ENCODE measurements at regions not wholly inside any gene's neighbourhood (a gene's known extent, or its start where the extent isn't known, plus 50 kb on each side); places are given as distances from the start of the nearest gene placed in this dataset.

DNA sequence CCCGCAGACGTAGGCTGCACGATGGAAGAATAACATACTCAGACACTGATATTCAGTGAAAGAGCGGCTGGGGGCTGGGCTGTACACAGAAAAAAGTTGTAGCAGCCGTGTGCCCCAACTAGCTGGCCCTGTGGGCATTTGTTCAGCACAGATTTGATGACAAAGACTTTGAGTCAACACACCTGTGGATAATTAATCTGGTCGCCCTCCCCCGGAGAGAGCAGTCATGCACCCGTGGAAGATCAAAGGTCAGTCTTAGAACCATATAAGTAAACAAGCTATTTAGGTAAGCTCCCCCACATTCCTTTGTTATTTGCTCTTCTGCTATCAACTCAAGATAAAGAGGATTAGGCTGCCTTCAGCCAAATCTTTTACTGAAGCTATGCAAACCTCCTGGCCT lies 148.4 kb upstream of the HMCN1 start:
- H3K27ac ChIP-seq, result no peak overlapping the region
- H2AFZ ChIP-seq (ENCODE audit: low read depth), result no peak overlapping the region

DNA sequence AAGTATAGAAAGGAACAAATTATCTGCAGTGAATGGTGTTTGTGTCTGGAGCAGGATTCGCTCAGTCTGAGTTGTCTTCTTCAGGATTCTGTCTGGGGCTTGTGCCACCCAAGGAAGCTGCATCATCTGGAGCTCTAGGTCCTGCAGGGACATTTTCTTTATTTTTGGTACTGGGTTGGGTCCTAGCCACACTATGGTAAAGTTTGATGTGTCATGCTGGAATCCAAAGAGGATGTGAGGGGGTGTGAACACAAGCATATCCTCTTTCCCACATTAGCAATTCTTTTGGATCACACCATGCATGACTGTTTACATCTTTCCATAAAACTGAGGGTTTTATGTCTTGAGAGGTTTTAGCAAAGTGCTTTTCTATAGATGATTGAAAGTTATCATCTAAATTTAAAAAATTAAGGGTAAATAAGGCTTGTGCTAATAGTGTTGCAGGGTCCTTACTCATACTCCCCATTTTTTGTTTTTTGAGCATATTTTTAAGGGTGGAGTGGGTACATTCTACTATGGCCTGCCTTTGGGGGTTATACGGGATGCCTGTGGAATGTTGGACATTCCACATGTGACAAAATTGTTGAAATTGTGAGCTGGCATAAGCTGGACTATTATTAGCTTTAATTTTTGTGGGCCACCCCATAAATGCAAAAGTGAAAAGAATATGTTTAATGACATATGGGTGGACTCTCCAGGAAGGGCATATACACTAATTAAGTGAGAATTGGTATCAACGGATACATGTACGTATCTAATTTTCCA lies 152.0 kb upstream of the HMCN1 start:
- no peaks in the 10 kb centered on the region for H3K27me3 ChIP-seq (ENCODE audit: insufficient read depth, low read depth)
- H2AFZ ChIP-seq (ENCODE audit: low read depth), result no peak overlapping the region
- no peak overlapping the region for H3K4me2 ChIP-seq
- no peaks in the 10 kb centered on the region for H3K79me2 ChIP-seq (ENCODE audit: insufficient read depth, low read depth)
- no peaks in the 10 kb centered on the region for H3K36me3 ChIP-seq (ENCODE audit: insufficient read depth)
- no peak overlapping the region for H3K4me3 ChIP-seq (IDR thresholded peaks at IDR 0.05; ENCODE audit: insufficient read depth, low read depth, low read length)
- peaks cover 11% of the 10 kb centered on the region for H3K4me1 ChIP-seq (ENCODE audit: low read depth, poor library complexity, severe bottlenecking)
- TF ChIP-seq, protein P1, sequence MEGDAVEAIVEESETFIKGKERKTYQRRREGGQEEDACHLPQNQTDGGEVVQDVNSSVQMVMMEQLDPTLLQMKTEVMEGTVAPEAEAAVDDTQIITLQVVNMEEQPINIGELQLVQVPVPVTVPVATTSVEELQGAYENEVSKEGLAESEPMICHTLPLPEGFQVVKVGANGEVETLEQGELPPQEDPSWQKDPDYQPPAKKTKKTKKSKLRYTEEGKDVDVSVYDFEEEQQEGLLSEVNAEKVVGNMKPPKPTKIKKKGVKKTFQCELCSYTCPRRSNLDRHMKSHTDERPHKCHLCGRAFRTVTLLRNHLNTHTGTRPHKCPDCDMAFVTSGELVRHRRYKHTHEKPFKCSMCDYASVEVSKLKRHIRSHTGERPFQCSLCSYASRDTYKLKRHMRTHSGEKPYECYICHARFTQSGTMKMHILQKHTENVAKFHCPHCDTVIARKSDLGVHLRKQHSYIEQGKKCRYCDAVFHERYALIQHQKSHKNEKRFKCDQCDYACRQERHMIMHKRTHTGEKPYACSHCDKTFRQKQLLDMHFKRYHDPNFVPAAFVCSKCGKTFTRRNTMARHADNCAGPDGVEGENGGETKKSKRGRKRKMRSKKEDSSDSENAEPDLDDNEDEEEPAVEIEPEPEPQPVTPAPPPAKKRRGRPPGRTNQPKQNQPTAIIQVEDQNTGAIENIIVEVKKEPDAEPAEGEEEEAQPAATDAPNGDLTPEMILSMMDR (conservative IDR thresholded peaks at IDR 0.05; ENCODE audit: low read depth, low read length), result no peak
- H3K9ac ChIP-seq, result no peak overlapping the region
- no peaks in the 10 kb centered on the region for H4K20me1 ChIP-seq (ENCODE audit: insufficient read depth)
- H3K27ac ChIP-seq, result no peak overlapping the region

More for the DNA sequence above, 148.4 kb upstream of the HMCN1 start:
- Histone ChIP-seq H3K4me1 (ENCODE audit: low read depth, poor library complexity, severe bottlenecking) (peaks cover 11% of the 10 kb centered on the region), H3K79me2 (ENCODE audit: insufficient read depth, low read depth) (no peaks in the 10 kb centered on the region), H4K20me1 (ENCODE audit: insufficient read depth) (no peaks in the 10 kb centered on the region), H3K27me3 (ENCODE audit: insufficient read depth, low read depth) (no peaks in the 10 kb centered on the region), H3K9ac (no peak overlapping the region), H3K4me3 (IDR thresholded peaks at IDR 0.05; ENCODE audit: insufficient read depth, low read depth, low read length) (no peak overlapping the region), H3K4me2 (no peak overlapping the region), H3K36me3 (ENCODE audit: insufficient read depth) (no peaks in the 10 kb centered on the region)
- TF ChIP-seq, protein P1 (conservative IDR thresholded peaks at IDR 0.05; ENCODE audit: low read depth, low read length), result no peak

DNA sequence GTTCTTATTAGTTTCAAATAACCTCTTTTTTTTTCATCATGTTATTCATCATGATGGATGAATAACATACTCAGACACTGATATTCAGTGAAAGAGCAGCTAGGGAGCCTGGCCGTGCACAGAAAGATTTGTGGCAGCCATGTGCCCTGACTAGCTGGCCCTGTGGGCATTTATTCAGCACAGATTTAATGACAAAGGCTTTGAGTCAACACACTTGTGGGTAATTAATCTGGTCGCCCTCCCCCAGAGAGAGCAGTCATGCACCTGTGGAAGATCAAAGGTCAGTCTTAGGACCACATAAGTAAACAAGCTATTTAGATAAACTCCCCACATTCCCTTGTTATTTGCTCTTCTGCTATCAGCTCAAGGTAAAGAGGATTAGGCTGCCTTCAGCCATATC lies 153.2 kb upstream of the HMCN1 start:
- Histone ChIP-seq H3K27ac (no peak overlapping the region), H3K4me2 (no peak overlapping the region), H3K79me2 (ENCODE audit: insufficient read depth, low read depth) (no peaks in the 10 kb centered on the region), H3K4me3 (IDR thresholded peaks at IDR 0.05; ENCODE audit: insufficient read depth, low read depth, low read length) (no peak overlapping the region), H3K4me1 (ENCODE audit: low read depth, poor library complexity, severe bottlenecking) (peaks cover 7% of the 10 kb centered on the region), H3K27me3 (ENCODE audit: insufficient read depth, low read depth) (no peaks in the 10 kb centered on the region), H3K9ac (no peak overlapping the region), H3K36me3 (ENCODE audit: insufficient read depth) (no peaks in the 10 kb centered on the region), H4K20me1 (ENCODE audit: insufficient read depth) (no peaks in the 10 kb centered on the region), H2AFZ (ENCODE audit: low read depth) (no peak overlapping the region)
- TF ChIP-seq, protein P1 (conservative IDR thresholded peaks at IDR 0.05; ENCODE audit: low read depth, low read length), result no peak

GRCh38 chr1:185578293-185578692 lies 155.9 kb upstream of the HMCN1 start:
- TF ChIP-seq, protein P1 (conservative IDR thresholded peaks at IDR 0.05; ENCODE audit: low read depth, low read length), result no peak

More at GRCh38 chr1:185578293-185578692, 155.9 kb upstream of the HMCN1 start:
- H2AFZ ChIP-seq (ENCODE audit: low read depth), result no peak overlapping the region
- no peaks in the 10 kb centered on the region for H3K27me3 ChIP-seq (ENCODE audit: insufficient read depth, low read depth)
- H3K36me3 ChIP-seq (ENCODE audit: insufficient read depth), result no peaks in the 10 kb centered on the region
- H3K4me2 ChIP-seq, result no peak overlapping the region
- no peak overlapping the region for H3K4me3 ChIP-seq (IDR thresholded peaks at IDR 0.05; ENCODE audit: insufficient read depth, low read depth, low read length)
- H3K4me1 ChIP-seq (ENCODE audit: low read depth, poor library complexity, severe bottlenecking), result no peaks in the 10 kb centered on the region
- H3K9ac ChIP-seq, result no peak overlapping the region
- no peaks in the 10 kb centered on the region for H4K20me1 ChIP-seq (ENCODE audit: insufficient read depth)
- H3K79me2 ChIP-seq (ENCODE audit: insufficient read depth, low read depth), result no peaks in the 10 kb centered on the region
- no peak overlapping the region for H3K27ac ChIP-seq
